ENCODE measurements at regions not wholly inside any gene's neighbourhood (a gene's known extent, or its start where the extent isn't known, plus 50 kb on each side); places are given as distances from the start of the nearest gene placed in this dataset.

DNA sequence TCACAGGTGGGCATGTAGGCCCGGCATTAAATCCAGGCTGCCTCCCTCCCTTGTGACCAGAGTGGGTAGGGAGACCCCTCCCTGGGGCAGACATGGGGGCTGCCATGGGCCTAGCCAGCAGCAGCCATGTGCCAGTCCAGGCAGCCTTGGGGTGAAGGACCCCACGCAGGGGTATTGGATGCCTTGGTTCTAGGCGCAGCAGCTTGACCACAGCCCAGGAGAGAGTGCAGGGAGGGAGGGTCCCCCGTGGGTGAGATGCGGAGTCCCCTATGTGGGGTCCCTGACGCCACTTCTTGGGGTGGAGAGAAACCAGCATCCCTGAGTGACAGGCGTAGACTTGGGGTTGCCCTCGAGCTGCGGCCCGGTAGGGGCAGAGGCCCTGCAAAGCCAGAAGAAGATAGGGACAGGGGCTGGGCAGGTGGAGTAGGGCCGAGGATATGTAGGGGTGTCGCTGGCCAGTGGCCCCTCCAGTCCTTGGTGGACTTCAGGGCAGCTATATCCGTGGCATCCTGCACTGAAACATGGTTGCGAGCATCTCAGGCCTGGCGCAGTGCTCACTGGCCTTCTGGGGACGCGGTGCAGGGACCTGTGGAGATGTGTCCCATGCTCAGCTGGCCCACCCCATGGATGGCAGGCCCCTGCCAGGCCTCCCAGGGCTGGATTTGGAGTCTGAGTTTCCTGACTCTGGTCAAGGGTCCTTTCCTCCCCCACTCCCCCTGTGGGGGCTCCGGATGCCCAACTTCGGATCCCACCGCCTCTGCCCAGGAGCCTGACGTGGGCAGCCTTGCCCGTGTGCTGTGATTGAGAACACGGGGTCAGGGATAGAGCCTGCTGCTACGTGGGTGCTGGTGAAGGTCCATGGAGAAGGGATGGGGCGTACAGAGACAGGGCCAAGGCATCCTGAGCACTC, 1179.8 kb downstream of the BRD1 start:
- H3K36me3 Mint-ChIP-seq (ENCODE audit: insufficient read depth), result no peaks in the 10 kb centered on the region
- no peak for ATAC-seq
- no peak overlapping the region for H3K4me3 Mint-ChIP-seq
- H3K27me3 Mint-ChIP-seq (ENCODE audit: low read depth), result no peaks in the 10 kb centered on the region
- no peak for DNase-seq
- no peaks in the 10 kb centered on the region for H3K9me3 Mint-ChIP-seq
- H3K4me1 Mint-ChIP-seq (ENCODE audit: low read depth), result no peaks in the 10 kb centered on the region

- no peak for ATAC-seq
- H3K4me3 Mint-ChIP-seq, result no peak overlapping the region
- no peaks in the 10 kb centered on the region for H3K27me3 Mint-ChIP-seq (ENCODE audit: low read depth)
- no peak for DNase-seq
- H3K4me1 Mint-ChIP-seq (ENCODE audit: low read depth), result no peaks in the 10 kb centered on the region
- no peaks in the 10 kb centered on the region for H3K36me3 Mint-ChIP-seq (ENCODE audit: insufficient read depth)
- H3K9me3 Mint-ChIP-seq, result no peaks in the 10 kb centered on the region
These were observed 1180.6 kb downstream of the BRD1 start for GRCh38 chr22:48647051-48647450.

GRCh38 chr22:48646216-48646925, 1181.3 kb downstream of the BRD1 start:
- ATAC-seq (no peak), DNase-seq (no peak)
- Mint-ChIP-seq H3K4me3 (no peak overlapping the region), H3K27me3 (ENCODE audit: low read depth) (no peaks in the 10 kb centered on the region), H3K36me3 (ENCODE audit: insufficient read depth) (no peaks in the 10 kb centered on the region), H3K9me3 (no peaks in the 10 kb centered on the region), H3K4me1 (ENCODE audit: low read depth) (no peaks in the 10 kb centered on the region)

- no peaks in the 10 kb centered on the region for H3K4me1 Mint-ChIP-seq (ENCODE audit: low read depth)
- no peaks in the 10 kb centered on the region for H3K9me3 Mint-ChIP-seq
- DNase-seq (no peak), ATAC-seq (no peak)
- H3K36me3 Mint-ChIP-seq (ENCODE audit: insufficient read depth), result no peaks in the 10 kb centered on the region
- no peak overlapping the region for H3K4me3 Mint-ChIP-seq
- no peaks in the 10 kb centered on the region for H3K27me3 Mint-ChIP-seq (ENCODE audit: low read depth)
These were observed 1181.9 kb downstream of the BRD1 start for GRCh38 chr22:48645766-48646165.

DNA sequence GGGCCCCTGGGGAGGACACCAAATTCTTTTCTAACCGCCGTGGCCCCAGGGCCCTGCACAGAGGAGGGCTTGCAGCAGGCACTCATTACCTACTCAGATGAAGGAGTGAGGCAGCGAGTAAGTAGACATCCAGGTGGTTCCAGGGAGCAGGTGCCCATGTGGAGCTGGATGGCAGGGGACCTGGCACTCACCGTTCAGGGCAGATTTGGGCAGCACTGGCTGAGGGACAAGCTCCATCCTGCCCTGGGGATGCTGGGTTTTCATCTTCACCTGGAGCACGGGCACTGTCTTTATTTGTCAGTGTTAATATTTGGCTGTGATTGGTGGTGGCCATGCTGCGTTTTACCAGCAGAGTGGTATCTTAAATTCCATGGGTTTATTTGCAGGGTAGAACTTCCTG, 1182.7 kb downstream of the BRD1 start:
- Mint-ChIP-seq H3K9me3 (no peaks in the 10 kb centered on the region), H3K4me1 (ENCODE audit: low read depth) (no peaks in the 10 kb centered on the region), H3K36me3 (ENCODE audit: insufficient read depth) (no peaks in the 10 kb centered on the region), H3K27me3 (ENCODE audit: low read depth) (no peaks in the 10 kb centered on the region), H3K4me3 (no peak overlapping the region)
- ATAC-seq (no peak), DNase-seq (no peak)

GRCh38 chr22:48644108-48644507, 1183.6 kb downstream of the BRD1 start:
- no peaks in the 10 kb centered on the region for H3K9me3 Mint-ChIP-seq
- no peaks in the 10 kb centered on the region for H3K4me1 Mint-ChIP-seq (ENCODE audit: low read depth)
- no peak overlapping the region for H3K4me3 Mint-ChIP-seq
- no peak for ATAC-seq
- no peaks in the 10 kb centered on the region for H3K27me3 Mint-ChIP-seq (ENCODE audit: low read depth)
- no peaks in the 10 kb centered on the region for H3K36me3 Mint-ChIP-seq (ENCODE audit: insufficient read depth)
- DNase-seq, result no peak

DNA sequence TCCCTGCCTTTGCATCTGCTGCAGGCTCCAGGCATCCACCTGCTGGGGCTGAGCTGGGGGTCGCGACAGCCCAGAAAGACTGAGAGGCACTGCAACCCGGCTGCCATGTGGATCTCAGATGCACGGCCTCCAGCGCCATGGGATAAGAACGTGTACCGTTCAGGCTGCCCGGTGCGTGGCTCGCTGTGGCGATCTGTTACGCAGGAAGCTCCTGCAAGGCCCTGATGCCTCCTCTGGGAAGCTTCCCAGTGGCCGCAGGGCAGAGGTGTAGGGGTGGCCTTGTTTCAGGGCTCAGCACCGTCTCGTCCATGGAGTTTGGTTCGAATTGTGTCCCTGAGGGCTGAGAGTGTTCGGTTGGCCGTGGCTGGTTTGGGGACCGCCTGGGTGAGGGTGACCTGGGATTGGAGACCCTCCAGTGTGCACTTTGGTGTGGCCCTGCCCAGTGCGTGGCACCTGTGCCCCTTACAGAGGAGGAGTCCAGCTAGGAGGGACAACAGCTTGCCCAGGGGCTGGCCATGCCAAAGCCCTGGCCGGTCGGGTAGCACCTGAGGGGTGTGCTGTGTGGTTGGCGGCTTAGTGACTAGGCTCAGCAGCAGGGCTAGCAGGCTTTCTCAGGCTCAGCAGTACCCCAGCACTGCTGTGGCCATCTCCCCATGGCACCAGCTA, 1184.5 kb downstream of the BRD1 start:
- no peak overlapping the region for H3K4me3 Mint-ChIP-seq
- ATAC-seq (no peak), DNase-seq (no peak)
- no peaks in the 10 kb centered on the region for H3K27me3 Mint-ChIP-seq (ENCODE audit: low read depth)
- H3K9me3 Mint-ChIP-seq, result no peaks in the 10 kb centered on the region
- H3K36me3 Mint-ChIP-seq (ENCODE audit: insufficient read depth), result no peaks in the 10 kb centered on the region
- no peaks in the 10 kb centered on the region for H3K4me1 Mint-ChIP-seq (ENCODE audit: low read depth)

DNA sequence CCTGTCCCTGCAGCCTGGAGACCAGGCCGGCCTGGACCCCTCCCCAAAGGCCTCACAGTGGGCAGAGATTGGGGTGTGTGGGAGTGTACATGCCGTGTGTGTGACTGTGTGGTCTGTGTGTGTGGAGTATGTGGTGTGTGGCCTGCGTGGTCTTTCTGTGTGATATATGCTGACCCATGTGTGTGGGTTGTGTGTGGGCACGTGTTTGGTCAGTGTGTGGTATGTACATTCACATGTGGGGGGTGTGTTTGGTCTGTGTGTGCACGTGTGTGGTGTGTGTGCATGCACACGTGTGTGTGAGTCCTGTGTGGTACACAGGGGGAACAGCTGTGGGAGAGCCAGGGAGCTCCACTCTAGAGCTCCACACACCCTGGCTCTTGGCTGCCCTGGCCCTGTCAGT, 1185.1 kb downstream of the BRD1 start:
- no peak for DNase-seq
- Mint-ChIP-seq H3K27me3 (ENCODE audit: low read depth) (no peaks in the 10 kb centered on the region), H3K9me3 (no peaks in the 10 kb centered on the region), H3K4me3 (no peak overlapping the region), H3K36me3 (ENCODE audit: insufficient read depth) (no peaks in the 10 kb centered on the region), H3K4me1 (ENCODE audit: low read depth) (no peaks in the 10 kb centered on the region)
- no peak for ATAC-seq

- H3K4me3 Mint-ChIP-seq, result no peak overlapping the region
- DNase-seq (no peak), ATAC-seq (no peak)
- no peaks in the 10 kb centered on the region for H3K27me3 Mint-ChIP-seq (ENCODE audit: low read depth)
- H3K36me3 Mint-ChIP-seq (ENCODE audit: insufficient read depth), result no peaks in the 10 kb centered on the region
- H3K4me1 Mint-ChIP-seq (ENCODE audit: low read depth), result no peaks in the 10 kb centered on the region
- H3K9me3 Mint-ChIP-seq, result no peaks in the 10 kb centered on the region
These were observed 1185.7 kb downstream of the BRD1 start for GRCh38 chr22:48641906-48642475.

DNA sequence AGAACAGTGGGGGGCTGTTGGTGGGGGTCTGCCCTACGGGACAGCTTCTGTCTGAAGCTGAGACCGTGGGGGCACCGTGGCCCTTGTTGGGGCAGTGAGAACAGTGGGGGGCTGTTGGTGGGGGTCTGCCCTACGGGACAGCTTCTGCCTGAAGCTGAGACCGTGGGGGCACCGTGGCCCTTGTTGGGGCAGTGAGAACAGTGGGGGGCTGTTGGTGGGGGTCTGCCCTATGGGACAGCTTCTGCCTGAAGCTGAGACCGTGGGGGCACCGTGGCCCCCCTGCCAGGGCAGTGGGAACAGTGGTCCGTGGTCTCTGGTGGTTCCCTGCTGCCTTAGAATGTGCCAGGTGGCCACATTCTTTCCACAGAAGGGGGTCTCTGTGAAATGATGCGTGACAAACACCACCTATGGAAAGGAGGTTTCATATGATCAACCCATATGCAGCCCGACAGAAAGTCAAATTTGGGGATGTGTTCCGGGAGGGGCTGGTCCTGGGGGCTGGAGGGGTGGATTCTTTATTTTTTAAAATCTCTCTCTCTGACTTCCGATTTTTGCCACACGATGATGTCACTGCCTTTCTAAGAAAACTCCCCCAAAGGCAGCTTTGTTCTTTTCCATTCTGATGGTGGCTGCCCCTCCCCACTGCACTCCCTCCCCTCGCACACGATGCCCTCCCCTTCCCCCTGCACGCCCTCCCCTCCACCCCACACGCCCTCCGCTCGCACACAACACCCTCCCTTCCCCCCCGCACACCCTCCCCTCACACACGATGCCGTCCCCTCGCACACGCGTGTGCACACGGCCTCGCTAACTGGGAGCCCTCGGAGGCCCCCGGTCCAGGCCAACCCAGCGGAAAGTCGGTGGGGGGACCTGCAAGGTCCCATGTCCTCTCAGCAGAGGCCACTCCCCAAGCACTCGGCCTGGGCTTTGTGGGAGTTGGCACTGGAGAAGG, 1186.5 kb downstream of the BRD1 start:
- Mint-ChIP-seq H3K27me3 (ENCODE audit: low read depth) (no peaks in the 10 kb centered on the region), H3K4me3 (no peak overlapping the region), H3K4me1 (ENCODE audit: low read depth) (peaks cover 4% of the 10 kb centered on the region), H3K9me3 (no peaks in the 10 kb centered on the region), H3K36me3 (ENCODE audit: insufficient read depth) (no peaks in the 10 kb centered on the region)
- DNase-seq, result no peak
- no peak for ATAC-seq

- DNase-seq (no peak), ATAC-seq (no peak)
- Mint-ChIP-seq H3K4me3 (no peak overlapping the region), H3K27me3 (ENCODE audit: low read depth) (no peaks in the 10 kb centered on the region), H3K4me1 (ENCODE audit: low read depth) (peaks cover 10% of the 10 kb centered on the region), H3K36me3 (ENCODE audit: insufficient read depth) (no peaks in the 10 kb centered on the region), H3K9me3 (no peaks in the 10 kb centered on the region)
These were observed 1187.6 kb downstream of the BRD1 start for GRCh38 chr22:48639896-48640748.

GRCh38 chr22:48639021-48639795, 1188.5 kb downstream of the BRD1 start:
- H3K27me3 Mint-ChIP-seq (ENCODE audit: low read depth), result no peaks in the 10 kb centered on the region
- no peak for ATAC-seq
- H3K36me3 Mint-ChIP-seq (ENCODE audit: insufficient read depth), result no peaks in the 10 kb centered on the region
- no peak for DNase-seq
- H3K4me3 Mint-ChIP-seq, result no peak overlapping the region
- H3K4me1 Mint-ChIP-seq (ENCODE audit: low read depth), result peaks cover 10% of the 10 kb centered on the region
- no peaks in the 10 kb centered on the region for H3K9me3 Mint-ChIP-seq
